HepG2 (cell line): ENCODE measurements at regions not wholly inside any gene's neighbourhood (a gene's known extent, or its start where the extent isn't known, plus 50 kb on each side); places are given as distances from the start of the nearest gene placed in this dataset.

Experiments used
- ATAC-seq: fragments of 200-7000 bp; cut with Tn5 transposase; 3 replicates; pipeline ENCODE4 v1.9.1; 2020; ENCODE audit warnings: mild to moderate bottlenecking, moderate library complexity
- BruUV-seq: library from RNA; stranded (reverse); fragments of 400-500 nt; replicated peaks from 2 replicates; lab custom pipeline; 2021; lab: Mats Ljungman, UMichigan
- CTCF ChIA-PET: fragments of 300-600 bp; formaldehyde crosslinking; extraction: SDS; loops from one replicate; lab custom pipeline; 2021; ENCODE audit warnings: low total read pairs, inconsistent platforms, low intra/inter-chr PET ratio; lab: Yijun Ruan, JAX
- POLR2A ChIA-PET: fragments of 350-600 bp; sonication (Branson Sonifier 250); formaldehyde crosslinking; loops from one replicate; lab custom pipeline; 2020; ENCODE audit warnings: antibody characterized with exemption, inconsistent platforms; lab: Yijun Ruan, JAX
- DNase-seq: peaks from one replicate; pipeline ENCODE4 v3.0.0-alpha.2; 2015; ENCODE audit warnings: low spot score
- FAIRE-seq: peaks from 3 replicates; lab custom pipeline; 2011; peaks lifted over from hg19 to GRCh38; lab: Jason Lieb, UNC
- H2AFZ ChIP-seq: one replicate; pipeline ENCODE4 v1.6.1; 2011; ENCODE audit warnings: low read length, inconsistent platforms
- H3K27ac ChIP-seq: fragments of 300-600 bp; 3 replicates; pipeline ENCODE4 v1.8.0; 2011; ENCODE audit warnings: mixed run types, mild to moderate bottlenecking, mixed read lengths, low read length, inconsistent platforms; ENCODE audit not compliant: insufficient read depth; ENCODE audit errors: extremely low read length
- H3K27me3 ChIP-seq, 2 experiments: fragments of 200-600 bp in 1 of 2; 2 replicates in 1 of 2; 3 replicates in 1 of 2; pipeline versions ENCODE4 v1.6.0 to v1.8.0; 2011; ENCODE audit warnings: low read length in 2 of 2, mild to moderate bottlenecking in 2 of 2, moderate library complexity in 2 of 2, inconsistent platforms in 1 of 2; ENCODE audit not compliant: insufficient read depth in 2 of 2, control insufficient read depth in 1 of 2
- H3K36me3 ChIP-seq, 2 experiments: fragments of 200-600 bp in 1 of 2; replicated peaks in 1 of 2; 2 replicates in 1 of 2; 3 replicates in 1 of 2; pipeline versions ENCODE4 v1.5.1 to v1.8.0; 2011; ENCODE audit warnings: low read length in 2 of 2, inconsistent platforms in 1 of 2; ENCODE audit not compliant: insufficient read depth in 2 of 2, control insufficient read depth in 1 of 2
- H3K4me1 ChIP-seq: 2 replicates; pipeline ENCODE4 v1.5.1; 2012; ENCODE audit warnings: low read length, inconsistent platforms; ENCODE audit not compliant: insufficient read depth
- H3K4me2 ChIP-seq: 2 replicates; pipeline ENCODE4 v1.6.0; 2011; ENCODE audit warnings: low read depth, low read length, inconsistent platforms
- H3K4me3 ChIP-seq, 3 experiments: fragments of 200-600 bp in 1 of 3; sonication (generic), shearing (Covaris generic) in 1 of 3; replicated peaks in 1 of 3; 2 replicates each; pipeline ENCODE4 v1.5.1; 2011 to 2016; ENCODE audit warnings: low read length in 3 of 3, inconsistent platforms in 2 of 3, low read depth in 2 of 3, mild to moderate bottlenecking in 2 of 3, control low read depth in 1 of 3, mixed read lengths in 1 of 3; ENCODE audit not compliant: insufficient read depth in 1 of 3
- H3K79me2 ChIP-seq: one replicate; pipeline ENCODE4 v1.6.1; 2011; ENCODE audit warnings: low read length, inconsistent platforms; ENCODE audit not compliant: insufficient read depth
- H3K9ac ChIP-seq: 2 replicates; pipeline ENCODE4 v1.6.0; 2011; ENCODE audit warnings: mild to moderate bottlenecking, low read depth, low read length, inconsistent platforms; ENCODE audit not compliant: insufficient read depth
- H3K9me3 ChIP-seq: 2 replicates; pipeline ENCODE4 v1.5.1; 2012; ENCODE audit warnings: mild to moderate bottlenecking, low read length
- H4K20me1 ChIP-seq: 2 replicates; pipeline ENCODE4 v1.6.0; 2011; ENCODE audit warnings: inconsistent platforms, mild to moderate bottlenecking, low read length, moderate library complexity; ENCODE audit not compliant: insufficient read depth
- HHEX ChIP-seq: IDR thresholded peaks from 2 replicates; pipeline ENCODE4 v1.6.1; 2016; ENCODE audit warnings: control low read depth
- HNF4A ChIP-seq: sonication (generic); formaldehyde crosslinking; IDR thresholded peaks from 2 replicates; pipeline ENCODE4 v1.4.0; 2020; ENCODE audit warnings: missing genetic modification reagents
- ZBTB37 ChIP-seq: sonication (generic); formaldehyde crosslinking; IDR thresholded peaks from 2 replicates; pipeline ENCODE4 v1.4.0; 2020; ENCODE audit warnings: mild to moderate bottlenecking, missing genetic modification reagents
- ZBTB38 ChIP-seq: sonication (generic); formaldehyde crosslinking; IDR thresholded peaks from 2 replicates; pipeline ENCODE4 v1.5.1; 2020; ENCODE audit warnings: mild to moderate bottlenecking, missing genetic modification reagents
- ZFY ChIP-seq: sonication (generic); formaldehyde crosslinking; IDR thresholded peaks from 2 replicates; pipeline ENCODE4 v1.4.0; 2020; ENCODE audit warnings: missing genetic modification reagents
- ZNF768 ChIP-seq: sonication (generic); formaldehyde crosslinking; IDR thresholded peaks from 2 replicates; pipeline ENCODE4 v1.4.0; 2020; ENCODE audit warnings: missing genetic modification reagents
- WGBS: methylation state at CpG from one replicate; pipeline ENCODE4 v1.1.6; 2017; ENCODE audit warnings: low lambda C conversion rate; 5-methylcytosine and 5-hydroxymethylcytosine counted together
- in situ Hi-C: cut with HindIII; loops from 2 replicates; pipeline ENCODE4 v1.10.0; 2017; ENCODE audit warnings: low pct_unique_long_range_greater_than_20kb; ENCODE audit not compliant: extremely low pct_ligation_motif_present
- intact Hi-C: fragments of 100-400 bp; cut with micrococcal nuclease; formaldehyde crosslinking; loops from one replicate; pipeline ENCODE4 v1.10.0; 2022; ENCODE audit not compliant: unreplicated experiment

GRCh38 chr22:27639248-27640086 is 162.1 kb downstream of the MN1 start:
- H3K27ac ChIP-seq = no peak overlapping the region
- H3K27me3 ChIP-seq = 0 out of 5 replicates have a peak, but pooled peaks cover 0 to 10% of the 10 kb centered on the region in 2 experiments
- in situ Hi-C loops (loop anchor here (10.0 kb wide), 1 partner anchor 55 kb away; no protein-coding TSS in a partner anchor), intact Hi-C loops (no loop called here)
- H3K4me1 ChIP-seq = peaks cover 36% of the 10 kb centered on the region
- no peak for TF ChIP-seq HHEX
- TF ChIP-seq ZBTB37 (CRISPR knock-in tag) = no peak
- no peak for TF ChIP-seq ZFY
- TF ChIP-seq ZNF768 (CRISPR knock-in tag) = peak; percentile 90
- POLR2A ChIA-PET = no interaction called here
- H3K4me2 ChIP-seq = no peak overlapping the region
- BruUV-seq = no TSS peak
- FAIRE-seq (no peak), DNase-seq (no peak), ATAC-seq (no peak)
- H3K36me3 ChIP-seq = no peaks in the 10 kb centered on the region
- no peak overlapping the region for H2AFZ ChIP-seq
- WGBS = 45% methylated on average over 18 of the region's 19 CpGs
- H3K9ac ChIP-seq = no peak overlapping the region
- no peaks in the 10 kb centered on the region for H4K20me1 ChIP-seq
- CTCF ChIA-PET = no interaction called here
- no peak overlapping the region for H3K4me3 ChIP-seq
- H3K9me3 ChIP-seq = no peaks in the 10 kb centered on the region
- H3K79me2 ChIP-seq = no peaks in the 10 kb centered on the region

GRCh38 chr22:27641049-27641795 is 160.3 kb downstream of the MN1 start:
- POLR2A ChIA-PET = interaction anchor here (1.8 kb wide), 1 partner anchor 30 kb away, joined by 4 read pairs; no protein-coding TSS in a partner anchor
- H3K9me3 ChIP-seq = no peaks in the 10 kb centered on the region
- no peak overlapping the region for H3K27ac ChIP-seq
- CTCF ChIA-PET = no interaction called here
- ATAC-seq (peak; percentile 22; the same call in 2 of the 3 replicates), DNase-seq (no peak), FAIRE-seq (no peak)
- peaks cover 0 to 10% of the 10 kb centered on the region in 2 experiments; a peak in 1 of 5 replicates for H3K27me3 ChIP-seq
- intact Hi-C loops (no loop called here), in situ Hi-C loops (loop anchor here (10.0 kb wide), 1 partner anchor 56 kb away; no protein-coding TSS in a partner anchor)
- no peaks in the 10 kb centered on the region for H3K79me2 ChIP-seq
- no peak overlapping the region for H3K9ac ChIP-seq
- H3K4me3 ChIP-seq = no peak overlapping the region
- peak overlapping the region; percentile 14 for H3K4me2 ChIP-seq
- TF ChIP-seq ZBTB38 (no peak), HNF4A (CRISPR knock-in tag) (peak; percentile 37)
- no peak overlapping the region for H2AFZ ChIP-seq
- BruUV-seq = no TSS peak
- WGBS = 5% methylated on average over 7 of the region's 8 CpGs
- no peaks in the 10 kb centered on the region for H3K36me3 ChIP-seq
- peaks cover 54% of the 10 kb centered on the region for H3K4me1 ChIP-seq
- no peaks in the 10 kb centered on the region for H4K20me1 ChIP-seq
